OCI-LY7 (cell line): ENCODE measurements at regions not wholly inside any gene's neighbourhood (a gene's known extent, or its start where the extent isn't known, plus 50 kb on each side); places are given as distances from the start of the nearest gene placed in this dataset.

Experiments
- CTCF ChIP-seq: fragments of 200-600 bp; sonication (generic); conservative IDR thresholded peaks from 2 replicates; pipeline ENCODE4 v1.5.1; 2014; ENCODE audit warnings: mild to moderate bottlenecking, antibody characterized with exemption, low read length, moderate library complexity, mixed read lengths
- EZH2phosphoT487 ChIP-seq: fragments of 200-600 bp; sonication (generic); IDR thresholded peaks from 2 replicates; pipeline ENCODE4 v1.6.1; 2018; ENCODE audit warnings: low read depth, borderline replicate concordance, mild to moderate bottlenecking, mixed run types, antibody characterized with exemption, low read length, moderate library complexity, mixed read lengths

GRCh38 chr10:10500937-10501336 is 516.7 kb upstream of the CELF2 start:
- TF ChIP-seq CTCF (no peak), EZH2phosphoT487 (no peak)
